ENCODE measurements at regions not wholly inside any gene's neighbourhood (a gene's known extent, or its start where the extent isn't known, plus 50 kb on each side); places are given as distances from the start of the nearest gene placed in this dataset.
"Not testable (repeated sequence)": the region's sequence is repeated elsewhere in the genome, so short reads cannot be mapped to it uniquely, and the experiment has no call there.

- no peak overlapping the region for H3K27ac Mint-ChIP-seq
- H3K27me3 Mint-ChIP-seq (ENCODE audit: low read depth) = no peaks in the 10 kb centered on the region
- no peaks in the 10 kb centered on the region for H3K36me3 Mint-ChIP-seq (ENCODE audit: low read depth)
- no peaks in the 10 kb centered on the region for H3K4me1 Mint-ChIP-seq (ENCODE audit: low read depth)
- no peak overlapping the region for H3K4me3 Mint-ChIP-seq
- no peaks in the 10 kb centered on the region for H3K9me3 Mint-ChIP-seq
Observed at GRCh38 chr4:154123897-154124296, 335.0 kb upstream of the SFRP2 start.

GRCh38 chr4:154120690-154121345 is 331.9 kb upstream of the SFRP2 start:
- Mint-ChIP-seq H3K36me3 (ENCODE audit: low read depth) (no peaks in the 10 kb centered on the region), H3K27me3 (ENCODE audit: low read depth) (no peaks in the 10 kb centered on the region), H3K4me1 (ENCODE audit: low read depth) (no peaks in the 10 kb centered on the region), H3K27ac (no peak overlapping the region), H3K9me3 (no peaks in the 10 kb centered on the region), H3K4me3 (no peak overlapping the region)

GRCh38 chr4:154120006-154120676 is 331.3 kb upstream of the SFRP2 start:
- H3K4me3 Mint-ChIP-seq = no peak overlapping the region
- H3K9me3 Mint-ChIP-seq = no peaks in the 10 kb centered on the region
- H3K36me3 Mint-ChIP-seq (ENCODE audit: low read depth) = no peaks in the 10 kb centered on the region
- no peaks in the 10 kb centered on the region for H3K4me1 Mint-ChIP-seq (ENCODE audit: low read depth)
- H3K27me3 Mint-ChIP-seq (ENCODE audit: low read depth) = no peaks in the 10 kb centered on the region
- H3K27ac Mint-ChIP-seq = no peak overlapping the region

- no peaks in the 10 kb centered on the region for H3K27me3 Mint-ChIP-seq (ENCODE audit: low read depth)
- H3K9me3 Mint-ChIP-seq = no peaks in the 10 kb centered on the region
- no peaks in the 10 kb centered on the region for H3K4me1 Mint-ChIP-seq (ENCODE audit: low read depth)
- no peak overlapping the region for H3K27ac Mint-ChIP-seq
- no peaks in the 10 kb centered on the region for H3K36me3 Mint-ChIP-seq (ENCODE audit: low read depth)
- H3K4me3 Mint-ChIP-seq = no peak overlapping the region
Observed at GRCh38 chr4:154119317-154119716, 330.4 kb upstream of the SFRP2 start.

GRCh38 chr4:154117726-154118125 is 328.8 kb upstream of the SFRP2 start:
- H3K27ac Mint-ChIP-seq; H3K4me1 Mint-ChIP-seq (ENCODE audit: low read depth); H3K27me3 Mint-ChIP-seq (ENCODE audit: low read depth); H3K36me3 Mint-ChIP-seq (ENCODE audit: low read depth); H3K4me3 Mint-ChIP-seq; H3K9me3 Mint-ChIP-seq: not testable (repeated sequence)

- no peaks in the 10 kb centered on the region for H3K27me3 Mint-ChIP-seq (ENCODE audit: low read depth)
- H3K4me3 Mint-ChIP-seq = no peak overlapping the region
- no peak overlapping the region for H3K27ac Mint-ChIP-seq
- H3K9me3 Mint-ChIP-seq = peaks cover 5% of the 10 kb centered on the region
- H3K4me1 Mint-ChIP-seq (ENCODE audit: low read depth) = no peaks in the 10 kb centered on the region
- H3K36me3 Mint-ChIP-seq (ENCODE audit: low read depth) = no peaks in the 10 kb centered on the region
Observed at GRCh38 chr4:154107337-154107736, 318.5 kb upstream of the SFRP2 start.

DNA sequence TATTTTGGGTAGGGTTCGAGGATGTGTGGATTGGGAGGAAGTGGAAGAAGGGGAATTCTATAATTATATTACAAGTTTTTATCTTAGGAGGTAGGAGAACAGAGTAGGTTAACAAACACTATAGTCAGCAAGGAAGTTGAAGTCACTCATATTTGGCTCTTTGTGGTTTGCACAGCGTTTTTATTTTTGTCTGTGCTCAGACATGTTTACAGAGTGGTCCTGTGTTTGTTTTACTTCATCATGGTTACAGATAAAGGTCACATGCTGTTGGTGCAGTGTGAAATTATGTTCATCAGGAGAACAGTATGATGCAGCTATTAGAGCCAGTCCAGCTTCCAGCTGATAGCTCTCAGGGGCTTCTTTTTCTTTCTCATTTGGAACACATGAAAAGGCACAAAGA is 299.9 kb upstream of the SFRP2 start:
- no peak overlapping the region for H3K4me3 Mint-ChIP-seq
- no peaks in the 10 kb centered on the region for H3K9me3 Mint-ChIP-seq

DNA sequence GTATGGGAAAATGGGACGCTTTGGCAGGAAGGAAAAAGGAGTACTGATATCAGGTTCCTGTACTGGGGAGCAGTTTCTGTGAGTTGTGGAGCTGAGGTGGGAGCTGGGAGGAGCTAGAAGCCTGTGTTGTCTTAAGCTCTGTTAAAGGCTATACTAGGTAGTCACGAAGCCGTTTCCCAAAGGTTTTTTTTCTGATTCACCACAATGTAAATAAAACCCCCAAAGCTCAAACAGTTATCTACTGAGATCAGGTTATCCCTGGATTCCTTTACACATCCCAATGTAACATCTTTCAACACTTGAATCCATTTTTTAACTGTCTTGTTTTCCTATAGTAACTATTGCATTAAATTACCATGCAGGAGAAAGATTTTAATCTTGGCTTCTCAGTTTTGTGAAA is 297.4 kb upstream of the SFRP2 start:
- no peak overlapping the region for H3K27ac Mint-ChIP-seq
- H3K9me3 Mint-ChIP-seq = no peaks in the 10 kb centered on the region
- H3K4me3 Mint-ChIP-seq = no peak overlapping the region
- no peaks in the 10 kb centered on the region for H3K36me3 Mint-ChIP-seq (ENCODE audit: low read depth)
- H3K4me1 Mint-ChIP-seq (ENCODE audit: low read depth) = no peaks in the 10 kb centered on the region
- H3K27me3 Mint-ChIP-seq (ENCODE audit: low read depth) = peaks cover 4% of the 10 kb centered on the region

More for the DNA sequence above, 299.9 kb upstream of the SFRP2 start:
- H3K27me3 Mint-ChIP-seq (ENCODE audit: low read depth) = peaks cover 4% of the 10 kb centered on the region
- H3K27ac Mint-ChIP-seq = no peak overlapping the region
- no peaks in the 10 kb centered on the region for H3K4me1 Mint-ChIP-seq (ENCODE audit: low read depth)
- H3K36me3 Mint-ChIP-seq (ENCODE audit: low read depth) = no peaks in the 10 kb centered on the region

GRCh38 chr4:154084864-154085263 is 296.0 kb upstream of the SFRP2 start:
- Mint-ChIP-seq H3K9me3 (no peaks in the 10 kb centered on the region), H3K4me1 (ENCODE audit: low read depth) (no peaks in the 10 kb centered on the region), H3K36me3 (ENCODE audit: low read depth) (no peaks in the 10 kb centered on the region), H3K27ac (no peak overlapping the region), H3K27me3 (ENCODE audit: low read depth) (peaks cover 4% of the 10 kb centered on the region), H3K4me3 (no peak overlapping the region)

DNA sequence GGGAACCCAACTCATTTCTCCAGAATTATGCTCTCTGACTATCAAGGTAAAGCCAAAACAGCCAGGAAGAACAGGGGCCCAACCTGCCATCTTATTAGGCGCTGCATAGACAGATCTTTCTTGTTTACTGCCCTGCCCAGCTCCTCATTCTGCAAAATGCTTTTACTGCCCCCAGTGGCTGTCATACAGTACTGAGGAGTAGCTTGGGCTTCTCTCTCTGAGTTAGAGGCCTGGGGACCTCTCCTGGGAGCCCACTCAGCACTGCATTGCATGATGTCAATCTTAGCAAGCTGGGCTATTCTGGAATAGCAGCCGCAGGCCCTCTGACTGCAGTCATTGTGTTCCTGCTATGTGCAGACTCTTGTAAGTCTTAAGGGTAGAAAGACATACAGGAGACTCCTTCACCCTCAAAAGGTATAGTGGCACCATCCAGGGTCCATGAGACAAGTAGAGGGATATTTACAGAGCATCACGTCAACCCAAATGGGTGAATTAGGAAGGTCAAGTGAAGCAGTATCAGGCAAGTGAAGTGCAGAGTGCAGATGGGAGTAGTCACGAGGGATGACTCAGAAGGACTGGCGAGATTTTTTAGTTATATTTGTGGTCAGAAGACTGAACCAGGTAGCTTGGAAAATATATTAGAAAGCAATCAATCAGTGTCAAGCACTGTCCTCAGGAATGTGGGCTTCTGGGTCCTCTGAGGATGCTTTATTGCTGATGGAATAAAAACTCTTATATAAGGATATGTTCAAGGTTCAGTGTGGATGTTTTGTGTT is 294.1 kb upstream of the SFRP2 start:
- Mint-ChIP-seq H3K4me1 (ENCODE audit: low read depth) (no peaks in the 10 kb centered on the region), H3K36me3 (ENCODE audit: low read depth) (no peaks in the 10 kb centered on the region), H3K27ac (no peak overlapping the region), H3K27me3 (ENCODE audit: low read depth) (no peaks in the 10 kb centered on the region), H3K4me3 (no peak overlapping the region), H3K9me3 (no peaks in the 10 kb centered on the region)

- Mint-ChIP-seq H3K9me3 (no peaks in the 10 kb centered on the region), H3K4me1 (ENCODE audit: low read depth) (no peaks in the 10 kb centered on the region), H3K4me3 (no peak overlapping the region), H3K27me3 (ENCODE audit: low read depth) (no peaks in the 10 kb centered on the region), H3K27ac (no peak overlapping the region), H3K36me3 (ENCODE audit: low read depth) (no peaks in the 10 kb centered on the region)
Observed at GRCh38 chr4:154081391-154081790, 292.5 kb upstream of the SFRP2 start.

DNA sequence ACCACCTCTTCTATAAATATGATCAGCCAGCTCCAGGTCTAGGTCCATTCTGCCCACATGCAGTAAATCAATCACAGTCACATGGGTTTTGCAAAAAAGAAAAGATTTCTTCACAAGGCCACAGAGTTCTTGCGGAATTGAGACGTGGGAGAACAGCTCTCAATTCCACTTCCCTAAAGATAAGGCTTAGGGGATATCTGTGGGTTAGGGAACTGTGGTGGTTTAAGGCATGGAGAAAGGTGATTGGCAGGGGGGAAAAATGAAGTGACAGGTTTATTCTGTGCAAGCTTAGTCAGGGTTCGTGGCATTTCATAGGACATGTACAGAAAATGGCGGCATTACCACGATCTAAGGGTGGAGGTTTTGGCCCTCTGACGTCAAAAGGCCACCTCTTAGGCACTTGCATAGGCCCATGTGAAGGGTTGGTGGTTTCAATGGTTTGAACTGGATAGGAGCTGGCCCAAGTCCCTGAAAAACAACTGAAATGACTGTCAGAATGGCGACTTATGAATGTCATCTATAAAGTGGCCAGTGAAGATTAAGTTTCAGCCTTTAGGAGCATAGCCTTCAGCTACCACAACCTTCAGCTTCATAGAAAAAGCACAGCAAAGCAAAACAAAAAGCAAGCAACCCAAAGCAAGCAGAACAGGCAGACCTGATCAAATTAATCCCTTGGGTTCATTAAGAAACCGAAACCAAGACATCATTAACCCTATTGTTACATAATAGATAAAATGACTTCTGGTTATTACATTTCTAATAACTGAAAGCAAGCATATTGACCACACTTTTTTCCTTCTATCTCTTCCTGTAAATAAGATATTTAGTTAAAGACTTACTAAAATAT is 289.8 kb upstream of the SFRP2 start:
- H3K27ac Mint-ChIP-seq = no peak overlapping the region
- H3K4me3 Mint-ChIP-seq = no peak overlapping the region
- no peaks in the 10 kb centered on the region for H3K9me3 Mint-ChIP-seq
- H3K36me3 Mint-ChIP-seq (ENCODE audit: low read depth) = no peaks in the 10 kb centered on the region
- H3K27me3 Mint-ChIP-seq (ENCODE audit: low read depth) = no peaks in the 10 kb centered on the region
- H3K4me1 Mint-ChIP-seq (ENCODE audit: low read depth) = no peaks in the 10 kb centered on the region

- Mint-ChIP-seq H3K27me3 (ENCODE audit: low read depth) (no peaks in the 10 kb centered on the region), H3K4me1 (ENCODE audit: low read depth) (no peaks in the 10 kb centered on the region), H3K36me3 (ENCODE audit: low read depth) (no peaks in the 10 kb centered on the region), H3K4me3 (no peak overlapping the region), H3K9me3 (no peaks in the 10 kb centered on the region), H3K27ac (no peak overlapping the region)
Observed at GRCh38 chr4:154076921-154077320, 288.0 kb upstream of the SFRP2 start.

DNA sequence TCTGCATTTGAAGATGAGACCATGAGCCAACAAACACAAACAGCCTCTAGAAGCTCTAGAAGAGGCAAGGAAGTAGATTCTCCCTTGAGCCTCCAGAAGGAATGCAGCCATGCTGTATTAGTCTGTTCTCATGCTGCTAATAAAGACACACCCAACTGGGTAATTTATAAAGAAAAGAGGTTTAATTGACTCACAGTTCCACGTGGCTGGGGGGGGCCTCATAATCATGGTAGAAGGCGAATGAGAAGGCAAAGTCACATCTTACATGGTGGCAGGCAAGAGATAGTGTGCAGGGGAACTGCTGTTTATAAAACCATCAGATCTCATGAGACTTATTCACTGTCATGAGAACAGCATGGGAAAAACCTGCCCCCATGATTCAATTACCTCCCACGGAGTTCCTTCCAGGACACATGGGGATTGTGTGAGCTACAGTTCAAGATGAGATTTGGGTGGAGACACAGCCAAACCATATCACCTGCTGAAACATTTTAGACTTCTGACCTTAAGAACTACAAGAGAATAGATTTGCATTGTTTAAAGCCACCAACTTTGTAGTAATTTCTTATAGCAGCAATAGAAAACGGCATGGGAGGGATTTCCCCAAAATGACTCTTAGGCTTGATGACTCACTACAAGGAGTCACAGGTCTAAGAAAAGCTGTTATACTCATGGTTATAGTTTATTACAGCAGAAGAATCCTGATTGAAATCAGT is 284.4 kb upstream of the SFRP2 start:
- Mint-ChIP-seq H3K4me3 (no peak overlapping the region), H3K4me1 (ENCODE audit: low read depth) (no peaks in the 10 kb centered on the region), H3K27me3 (ENCODE audit: low read depth) (no peaks in the 10 kb centered on the region), H3K9me3 (no peaks in the 10 kb centered on the region), H3K36me3 (ENCODE audit: low read depth) (no peaks in the 10 kb centered on the region), H3K27ac (no peak overlapping the region)
